GM12874 (cell line): ENCODE measurements at regions not wholly inside any gene's neighbourhood (a gene's known extent, or its start where the extent isn't known, plus 50 kb on each side); places are given as distances from the start of the nearest gene placed in this dataset.

Experiments
- CTCF ChIP-seq: IDR thresholded peaks from 2 replicates; pipeline ENCODE4 v1.5.1; 2011; ENCODE audit warnings: low read depth, mild to moderate bottlenecking, control low read depth, low read length, moderate library complexity; ENCODE audit not compliant: insufficient read depth

DNA sequence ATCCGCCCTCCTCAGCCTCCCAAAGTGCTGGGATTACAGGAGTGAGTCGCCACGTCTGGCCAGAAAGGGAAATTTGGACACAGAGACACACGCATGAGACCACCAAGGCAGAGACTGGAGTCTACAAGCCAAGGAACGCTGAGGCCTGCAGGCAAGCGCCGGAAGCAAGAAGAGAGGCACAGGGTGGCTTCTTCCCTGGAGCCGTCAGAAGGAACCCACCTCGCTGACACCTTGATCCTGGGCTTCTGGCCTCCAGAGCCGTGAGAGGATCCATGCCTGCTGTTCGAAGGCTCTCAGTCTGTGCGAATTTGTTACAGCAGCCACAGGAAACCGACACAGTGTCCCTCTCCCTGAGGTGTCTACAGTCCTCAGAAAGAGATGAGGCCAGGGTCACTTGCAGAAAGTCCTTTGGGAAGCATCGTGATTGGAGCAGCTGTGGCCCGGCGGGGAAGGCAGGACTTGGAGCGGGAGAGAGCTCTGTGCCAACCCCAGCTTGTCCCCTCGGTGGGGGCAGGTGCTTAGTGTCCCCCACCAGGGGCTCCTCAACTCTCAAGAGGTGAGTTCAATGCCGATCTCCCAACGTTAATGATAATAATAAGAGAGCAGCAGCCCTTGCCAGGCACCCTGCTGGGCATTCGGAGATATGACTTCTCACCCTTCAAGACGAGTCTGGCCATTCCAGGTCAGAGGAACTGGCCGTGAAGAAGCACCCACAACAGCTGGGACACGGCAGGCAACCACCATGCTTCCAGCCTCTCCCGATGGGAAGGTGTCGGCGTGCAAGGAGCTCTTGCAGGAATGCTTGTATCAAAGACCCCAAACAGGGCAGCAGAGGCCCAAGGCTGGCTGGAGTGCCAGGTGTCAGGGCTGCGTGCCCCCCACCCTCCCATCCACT, 68.4 kb upstream of the TNRC6C start:
- TF ChIP-seq CTCF, result no peak

DNA sequence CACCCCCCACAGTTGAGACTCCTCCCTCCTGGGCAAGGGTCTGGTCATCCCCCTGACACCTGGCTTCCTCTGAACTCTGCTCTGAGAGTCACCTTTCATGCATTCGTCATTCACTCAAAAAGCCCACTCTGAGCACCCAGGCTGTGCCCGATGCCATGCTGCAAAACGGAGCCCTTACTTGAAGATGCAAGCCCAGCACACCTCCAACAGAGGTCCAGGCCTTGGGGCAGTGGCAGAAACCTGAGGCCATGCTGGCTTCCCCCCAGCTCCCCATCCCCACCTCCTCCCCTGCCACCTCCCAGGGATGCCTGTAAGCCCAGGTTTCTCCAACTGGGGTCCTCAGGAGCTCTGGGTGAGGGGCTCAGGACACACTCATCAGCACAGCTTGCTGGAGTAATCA, 67.7 kb upstream of the TNRC6C start:
- no peak for TF ChIP-seq CTCF

DNA sequence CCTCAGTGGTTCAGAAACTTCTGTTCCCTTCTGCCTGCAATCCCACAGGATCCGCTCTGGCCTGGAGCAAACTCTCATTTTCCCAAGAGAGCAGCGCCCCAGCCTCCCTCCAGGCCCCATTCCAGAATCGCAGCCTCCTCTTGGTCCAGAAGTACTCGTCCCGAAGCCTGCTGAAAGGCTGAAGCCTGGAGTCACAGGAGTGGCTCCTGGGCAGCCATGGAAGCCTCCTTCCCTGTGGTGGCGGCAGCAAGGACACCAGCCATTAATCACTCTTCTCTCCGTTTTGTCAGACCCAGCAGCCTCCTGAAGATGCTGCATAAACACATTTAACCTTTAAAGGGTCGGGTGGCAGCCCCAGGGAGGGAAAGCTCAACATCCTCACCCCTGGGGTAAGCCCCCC, 66.9 kb upstream of the TNRC6C start:
- no peak for TF ChIP-seq CTCF

DNA sequence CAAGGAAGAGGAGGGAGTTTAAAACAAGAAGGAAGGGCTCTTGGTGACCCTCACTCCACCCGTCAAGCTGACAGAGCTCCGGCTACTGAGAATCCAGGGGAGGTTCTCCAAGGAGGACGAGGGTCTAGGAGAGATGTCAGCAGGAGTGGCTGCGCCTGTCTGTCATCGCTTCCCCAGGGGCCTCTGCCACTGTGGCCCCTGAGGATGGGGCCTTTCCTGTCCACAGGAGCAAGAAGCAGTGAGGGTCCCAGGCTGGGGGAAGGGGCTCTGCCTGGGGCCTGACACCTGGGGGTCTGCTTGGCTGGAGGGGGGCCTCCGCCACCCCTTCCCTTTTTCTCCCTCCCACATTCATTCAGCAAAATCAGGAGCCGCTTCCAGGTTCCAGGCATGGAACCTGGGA, 66.5 kb upstream of the TNRC6C start:
- no peak for TF ChIP-seq CTCF

GRCh38 chr17:77892469-77893143, 65.9 kb upstream of the TNRC6C start:
- TF ChIP-seq CTCF, result peak; percentile 56

GRCh38 chr17:77893144-77894044, 65.1 kb upstream of the TNRC6C start:
- no peak for TF ChIP-seq CTCF
